Tibial nerve (tissue), 3 donors: ENCODE measurements at regions not wholly inside any gene's neighbourhood (a gene's known extent, or its start where the extent isn't known, plus 50 kb on each side); places are given as distances from the start of the nearest gene placed in this dataset.

Experiments used
- POLR2A ChIP-seq, 2 donors: fragments of 450-650 bp; IDR thresholded peaks; one replicate each; pipeline ENCODE4 v1.6.1; 2017; ENCODE audit warnings: antibody characterized with exemption in 2 of 2, mild to moderate bottlenecking in 2 of 2, moderate library complexity in 2 of 2
- TF ChIP-seq, protein P1 (sequence below), 5 experiments: fragments of 200-600 bp in 3 of 5; fragments of 450-650 bp in 2 of 5; sonication (generic) in 3 of 5; IDR thresholded peaks; one replicate each; pipeline ENCODE4 v1.5.1; 2016 to 2019; ENCODE audit warnings: antibody characterized with exemption in 5 of 5, mild to moderate bottlenecking in 3 of 5, moderate library complexity in 2 of 5

DNA sequence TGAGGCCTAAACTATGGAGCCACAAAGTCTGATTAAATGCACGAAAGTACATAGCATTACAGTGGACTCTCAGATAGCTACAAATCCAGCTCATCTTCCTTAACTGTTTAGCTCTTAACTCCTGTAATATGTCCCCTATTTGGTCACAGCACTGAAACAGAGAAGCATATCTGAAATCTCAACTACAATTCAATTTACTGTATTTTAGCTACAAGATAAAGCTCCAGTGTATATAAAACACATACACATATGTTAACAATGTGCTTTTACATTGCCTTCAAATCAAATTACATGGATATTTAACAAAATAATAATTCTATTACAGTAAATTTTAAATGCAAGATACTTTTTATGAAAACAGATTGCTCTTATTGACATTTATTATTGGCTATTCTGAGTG, 849.3 kb upstream of the PRMT6 start:
- TF ChIP-seq, protein P1, sequence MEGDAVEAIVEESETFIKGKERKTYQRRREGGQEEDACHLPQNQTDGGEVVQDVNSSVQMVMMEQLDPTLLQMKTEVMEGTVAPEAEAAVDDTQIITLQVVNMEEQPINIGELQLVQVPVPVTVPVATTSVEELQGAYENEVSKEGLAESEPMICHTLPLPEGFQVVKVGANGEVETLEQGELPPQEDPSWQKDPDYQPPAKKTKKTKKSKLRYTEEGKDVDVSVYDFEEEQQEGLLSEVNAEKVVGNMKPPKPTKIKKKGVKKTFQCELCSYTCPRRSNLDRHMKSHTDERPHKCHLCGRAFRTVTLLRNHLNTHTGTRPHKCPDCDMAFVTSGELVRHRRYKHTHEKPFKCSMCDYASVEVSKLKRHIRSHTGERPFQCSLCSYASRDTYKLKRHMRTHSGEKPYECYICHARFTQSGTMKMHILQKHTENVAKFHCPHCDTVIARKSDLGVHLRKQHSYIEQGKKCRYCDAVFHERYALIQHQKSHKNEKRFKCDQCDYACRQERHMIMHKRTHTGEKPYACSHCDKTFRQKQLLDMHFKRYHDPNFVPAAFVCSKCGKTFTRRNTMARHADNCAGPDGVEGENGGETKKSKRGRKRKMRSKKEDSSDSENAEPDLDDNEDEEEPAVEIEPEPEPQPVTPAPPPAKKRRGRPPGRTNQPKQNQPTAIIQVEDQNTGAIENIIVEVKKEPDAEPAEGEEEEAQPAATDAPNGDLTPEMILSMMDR (IDR thresholded peaks at IDR 0.05), result no peak
- no peak for TF ChIP-seq POLR2A (IDR thresholded peaks at IDR 0.05)
